HepG2 (cell line): ENCODE measurements at regions not wholly inside any gene's neighbourhood (a gene's known extent, or its start where the extent isn't known, plus 50 kb on each side); places are given as distances from the start of the nearest gene placed in this dataset.
A peak's percentile ranks its signal among the peaks of the same experiment; 100 is the strongest.

Experiments
- ATAC-seq: fragments of 200-7000 bp; cut with Tn5 transposase; 3 replicates; pipeline ENCODE4 v1.9.1; 2020; ENCODE audit warnings: mild to moderate bottlenecking, moderate library complexity
- BruUV-seq: library from RNA; stranded (reverse); fragments of 400-500 nt; replicated peaks from 2 replicates; lab custom pipeline; 2021; lab: Mats Ljungman, UMichigan
- CTCF ChIA-PET: fragments of 300-600 bp; formaldehyde crosslinking; extraction: SDS; loops from one replicate; lab custom pipeline; 2021; ENCODE audit warnings: low total read pairs, inconsistent platforms, low intra/inter-chr PET ratio; lab: Yijun Ruan, JAX
- POLR2A ChIA-PET: fragments of 350-600 bp; sonication (Branson Sonifier 250); formaldehyde crosslinking; loops from one replicate; lab custom pipeline; 2020; ENCODE audit warnings: antibody characterized with exemption, inconsistent platforms; lab: Yijun Ruan, JAX
- DNase-seq: peaks from one replicate; pipeline ENCODE4 v3.0.0-alpha.2; 2015; ENCODE audit warnings: low spot score
- FAIRE-seq: peaks from 3 replicates; lab custom pipeline; 2011; peaks lifted over from hg19 to GRCh38; lab: Jason Lieb, UNC
- H2AFZ ChIP-seq: one replicate; pipeline ENCODE4 v1.6.1; 2011; ENCODE audit warnings: low read length, inconsistent platforms
- H3K27ac ChIP-seq: fragments of 300-600 bp; 3 replicates; pipeline ENCODE4 v1.8.0; 2011; ENCODE audit warnings: mixed run types, mild to moderate bottlenecking, mixed read lengths, low read length, inconsistent platforms; ENCODE audit not compliant: insufficient read depth; ENCODE audit errors: extremely low read length
- H3K27me3 ChIP-seq, 2 experiments: fragments of 200-600 bp in 1 of 2; 2 replicates in 1 of 2; 3 replicates in 1 of 2; pipeline versions ENCODE4 v1.6.0 to v1.8.0; 2011; ENCODE audit warnings: low read length in 2 of 2, mild to moderate bottlenecking in 2 of 2, moderate library complexity in 2 of 2, inconsistent platforms in 1 of 2; ENCODE audit not compliant: insufficient read depth in 2 of 2, control insufficient read depth in 1 of 2
- H3K36me3 ChIP-seq, 2 experiments: fragments of 200-600 bp in 1 of 2; replicated peaks in 1 of 2; 2 replicates in 1 of 2; 3 replicates in 1 of 2; pipeline versions ENCODE4 v1.5.1 to v1.8.0; 2011; ENCODE audit warnings: low read length in 2 of 2, inconsistent platforms in 1 of 2; ENCODE audit not compliant: insufficient read depth in 2 of 2, control insufficient read depth in 1 of 2
- H3K4me1 ChIP-seq: 2 replicates; pipeline ENCODE4 v1.5.1; 2012; ENCODE audit warnings: low read length, inconsistent platforms; ENCODE audit not compliant: insufficient read depth
- H3K4me2 ChIP-seq: 2 replicates; pipeline ENCODE4 v1.6.0; 2011; ENCODE audit warnings: low read depth, low read length, inconsistent platforms
- H3K4me3 ChIP-seq, 3 experiments: fragments of 200-600 bp in 1 of 3; sonication (generic), shearing (Covaris generic) in 1 of 3; replicated peaks in 1 of 3; 2 replicates each; pipeline ENCODE4 v1.5.1; 2011 to 2016; ENCODE audit warnings: low read length in 3 of 3, inconsistent platforms in 2 of 3, low read depth in 2 of 3, mild to moderate bottlenecking in 2 of 3, control low read depth in 1 of 3, mixed read lengths in 1 of 3; ENCODE audit not compliant: insufficient read depth in 1 of 3
- H3K79me2 ChIP-seq: one replicate; pipeline ENCODE4 v1.6.1; 2011; ENCODE audit warnings: low read length, inconsistent platforms; ENCODE audit not compliant: insufficient read depth
- H3K9ac ChIP-seq: 2 replicates; pipeline ENCODE4 v1.6.0; 2011; ENCODE audit warnings: mild to moderate bottlenecking, low read depth, low read length, inconsistent platforms; ENCODE audit not compliant: insufficient read depth
- H3K9me3 ChIP-seq: 2 replicates; pipeline ENCODE4 v1.5.1; 2012; ENCODE audit warnings: mild to moderate bottlenecking, low read length
- H4K20me1 ChIP-seq: 2 replicates; pipeline ENCODE4 v1.6.0; 2011; ENCODE audit warnings: inconsistent platforms, mild to moderate bottlenecking, low read length, moderate library complexity; ENCODE audit not compliant: insufficient read depth
- ATF7-NPFF ChIP-seq: sonication (generic); formaldehyde crosslinking; IDR thresholded peaks from 2 replicates; pipeline ENCODE4 v1.8.1; 2023; ENCODE audit warnings: mild to moderate bottlenecking, low read depth, missing genetic modification reagents, moderate library complexity
- PLRG1 ChIP-seq: fragments of 450-650 bp; conservative IDR thresholded peaks from 2 replicates; pipeline ENCODE4 v1.6.1; 2016
- RNF2 ChIP-seq: fragments of 450-650 bp; conservative IDR thresholded peaks from 2 replicates; pipeline ENCODE4 v1.6.1; 2016; ENCODE audit warnings: low read depth
- RXRA ChIP-seq: sonication (generic); formaldehyde crosslinking; IDR thresholded peaks from 2 replicates; pipeline ENCODE4 v1.5.1; 2020; ENCODE audit warnings: missing genetic modification reagents
- ZNF503 ChIP-seq: sonication (generic); formaldehyde crosslinking; IDR thresholded peaks from 2 replicates; pipeline ENCODE4 v1.4.0; 2020; ENCODE audit warnings: missing genetic modification reagents
- ZNF737 ChIP-seq: sonication (generic); formaldehyde crosslinking; IDR thresholded peaks from 2 replicates; pipeline ENCODE4 v1.5.0; 2020; ENCODE audit warnings: missing genetic modification reagents, mild to moderate bottlenecking, borderline replicate concordance
- whole genome bisulfite sequencing: methylation state at CpG from one replicate; pipeline ENCODE4 v1.1.6; 2017; ENCODE audit warnings: low lambda C conversion rate; 5-methylcytosine and 5-hydroxymethylcytosine counted together
- in situ Hi-C: cut with HindIII; loops from 2 replicates; pipeline ENCODE4 v1.10.0; 2017; ENCODE audit warnings: low pct_unique_long_range_greater_than_20kb; ENCODE audit not compliant: extremely low pct_ligation_motif_present
- intact Hi-C: fragments of 100-400 bp; cut with micrococcal nuclease; formaldehyde crosslinking; loops from one replicate; pipeline ENCODE4 v1.10.0; 2022; ENCODE audit not compliant: unreplicated experiment
- TF ChIP-seq, protein P1 (sequence below): sonication (generic); formaldehyde crosslinking; IDR thresholded peaks from 2 replicates; pipeline ENCODE4 v1.4.0; 2020; ENCODE audit warnings: mild to moderate bottlenecking, low read depth, missing genetic modification reagents
- TF ChIP-seq, protein P2 (sequence below): sonication (generic); formaldehyde crosslinking; IDR thresholded peaks from 2 replicates; pipeline ENCODE4 v1.4.0; 2020; ENCODE audit warnings: missing genetic modification reagents

DNA sequence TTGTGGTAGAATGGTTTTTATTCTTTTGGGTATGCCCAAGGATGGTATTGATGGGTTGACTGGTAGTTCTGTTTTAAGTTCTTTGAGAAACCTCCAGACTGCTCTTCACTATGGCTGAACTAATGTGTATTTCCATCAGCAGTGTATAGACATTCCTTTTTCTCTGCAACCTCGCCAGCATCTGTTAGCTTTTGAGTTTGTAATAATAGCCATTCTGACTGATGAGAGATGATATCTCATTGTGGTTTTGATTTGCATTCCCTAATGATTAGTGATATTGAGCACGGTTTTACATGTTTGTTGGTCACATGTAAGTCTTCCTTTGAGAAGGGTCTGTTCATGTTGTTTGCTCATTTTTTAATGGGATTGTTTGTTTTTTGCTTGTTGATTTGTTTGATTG lies 1348.7 kb upstream of the NXPH2 start:
- H3K36me3 ChIP-seq, result no peaks in the 10 kb centered on the region
- H2AFZ ChIP-seq, result no peak overlapping the region
- no peak overlapping the region for H3K4me2 ChIP-seq
- intact Hi-C loops, result no loop called here
- no peak overlapping the region for H3K4me3 ChIP-seq
- no peaks in the 10 kb centered on the region for H3K9me3 ChIP-seq
- no TSS peak for BruUV-seq
- ChIA-PET POLR2A (no interaction called here), CTCF (no interaction called here)
- ATAC-seq (no peak), FAIRE-seq (peak; percentile 32), DNase-seq (no peak)
- H3K79me2 ChIP-seq, result no peaks in the 10 kb centered on the region
- no peaks in the 10 kb centered on the region for H4K20me1 ChIP-seq
- TF ChIP-seq ZNF503 (no peak), ATF7-NPFF (CRISPR knock-in tag) (no peak), PLRG1 (no peak), ZNF737 (CRISPR knock-in tag) (no peak), RXRA (no peak), RNF2 (no peak)
- TF ChIP-seq, protein P1, sequence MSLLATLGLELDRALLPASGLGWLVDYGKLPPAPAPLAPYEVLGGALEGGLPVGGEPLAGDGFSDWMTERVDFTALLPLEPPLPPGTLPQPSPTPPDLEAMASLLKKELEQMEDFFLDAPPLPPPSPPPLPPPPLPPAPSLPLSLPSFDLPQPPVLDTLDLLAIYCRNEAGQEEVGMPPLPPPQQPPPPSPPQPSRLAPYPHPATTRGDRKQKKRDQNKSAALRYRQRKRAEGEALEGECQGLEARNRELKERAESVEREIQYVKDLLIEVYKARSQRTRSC (CRISPR knock-in tag), result no peak
- TF ChIP-seq, protein P2, sequence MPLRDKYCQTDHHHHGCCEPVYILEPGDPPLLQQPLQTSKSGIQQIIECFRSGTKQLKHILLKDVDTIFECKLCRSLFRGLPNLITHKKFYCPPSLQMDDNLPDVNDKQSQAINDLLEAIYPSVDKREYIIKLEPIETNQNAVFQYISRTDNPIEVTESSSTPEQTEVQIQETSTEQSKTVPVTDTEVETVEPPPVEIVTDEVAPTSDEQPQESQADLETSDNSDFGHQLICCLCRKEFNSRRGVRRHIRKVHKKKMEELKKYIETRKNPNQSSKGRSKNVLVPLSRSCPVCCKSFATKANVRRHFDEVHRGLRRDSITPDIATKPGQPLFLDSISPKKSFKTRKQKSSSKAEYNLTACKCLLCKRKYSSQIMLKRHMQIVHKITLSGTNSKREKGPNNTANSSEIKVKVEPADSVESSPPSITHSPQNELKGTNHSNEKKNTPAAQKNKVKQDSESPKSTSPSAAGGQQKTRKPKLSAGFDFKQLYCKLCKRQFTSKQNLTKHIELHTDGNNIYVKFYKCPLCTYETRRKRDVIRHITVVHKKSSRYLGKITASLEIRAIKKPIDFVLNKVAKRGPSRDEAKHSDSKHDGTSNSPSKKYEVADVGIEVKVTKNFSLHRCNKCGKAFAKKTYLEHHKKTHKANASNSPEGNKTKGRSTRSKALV (CRISPR knock-in tag), result no peak
- no peaks in the 10 kb centered on the region for H3K4me1 ChIP-seq
- no peak overlapping the region for H3K9ac ChIP-seq
- H3K27me3 ChIP-seq, result no peaks in the 10 kb centered on the region
- no peak overlapping the region for H3K27ac ChIP-seq
- 0% methylated on average over 2 of the region's 2 CpGs for WGBS
- in situ Hi-C loops, result no loop called here
